Hypothalamus (tissue), 51 donors: ENCODE measurements at regions not wholly inside any gene's neighbourhood (a gene's known extent, or its start where the extent isn't known, plus 50 kb on each side); places are given as distances from the start of the nearest gene placed in this dataset.
A peak's percentile ranks its signal among the peaks of the same experiment; 100 is the strongest.
"Not testable (repeated sequence)": the region's sequence is repeated elsewhere in the genome, so short reads cannot be mapped to it uniquely, and the experiment has no call there.

Source experiments
- DNase-seq, 51 donors: peaks; one replicate each; lab custom pipeline; 2025; lab: John Stamatoyannopoulos, UW

GRCh38 chr7:96562458-96562857 lies 147.2 kb downstream of the SEM1 start:
- no peak for DNase-seq

GRCh38 chr7:96561892-96562291 lies 147.8 kb downstream of the SEM1 start:
- no peak for DNase-seq

GRCh38 chr7:96558530-96558929 lies 151.1 kb downstream of the SEM1 start:
- no peak for DNase-seq

- DNase-seq, result no peak
Measured at GRCh38 chr7:96558093-96558492, 151.6 kb downstream of the SEM1 start.

GRCh38 chr7:96557598-96557997 lies 152.0 kb downstream of the SEM1 start:
- not testable (repeated sequence) for DNase-seq

- no peak for DNase-seq
Measured at GRCh38 chr7:96548664-96549063, 161.0 kb downstream of the SEM1 start.

- DNase-seq, result no peak
Measured at GRCh38 chr7:96547371-96547811, 162.3 kb downstream of the SEM1 start.

GRCh38 chr7:96546426-96546825 lies 163.2 kb downstream of the SEM1 start:
- DNase-seq, result no peak

GRCh38 chr7:96539471-96539870 lies 170.2 kb downstream of the SEM1 start:
- DNase-seq, result no peak

- no peak for DNase-seq
Measured at GRCh38 chr7:96538632-96539031, 171.0 kb downstream of the SEM1 start.

GRCh38 chr7:96534221-96534620 lies 175.4 kb downstream of the SEM1 start:
- no peak for DNase-seq

- no peak for DNase-seq
Measured at GRCh38 chr7:96532428-96532935, 177.2 kb downstream of the SEM1 start.

GRCh38 chr7:96531331-96531730 lies 178.3 kb downstream of the SEM1 start:
- DNase-seq, result no peak

- no peak for DNase-seq
Measured at GRCh38 chr7:96530786-96531185, 178.9 kb downstream of the SEM1 start.

GRCh38 chr7:96527133-96527827 lies 182.4 kb downstream of the SEM1 start:
- DNase-seq, result no peak

GRCh38 chr7:96526496-96526895 lies 183.2 kb downstream of the SEM1 start:
- peak in 16 of 51 donors; percentile 0 to 35 (median 7) for DNase-seq

GRCh38 chr7:96521068-96521894 lies 188.4 kb downstream of the SEM1 start:
- DNase-seq, result no peak

GRCh38 chr7:96508371-96508770 lies 186.5 kb upstream of the SLC25A13 start:
- no peak for DNase-seq

GRCh38 chr7:96503597-96503996 lies 181.7 kb upstream of the SLC25A13 start:
- DNase-seq, result no peak

GRCh38 chr7:96501318-96501717 lies 179.4 kb upstream of the SLC25A13 start:
- DNase-seq, result no peak

- DNase-seq, result no peak
Measured at GRCh38 chr7:96499532-96499931, 177.6 kb upstream of the SLC25A13 start.

GRCh38 chr7:96497567-96497966 lies 175.7 kb upstream of the SLC25A13 start:
- DNase-seq, result no peak
